ENCODE measurements at regions not wholly inside any gene's neighbourhood (a gene's known extent, or its start where the extent isn't known, plus 50 kb on each side); places are given as distances from the start of the nearest gene placed in this dataset.

GRCh38 chr3:176430244-176431037 is 766.8 kb downstream of the TBL1XR1 start:
- peak; percentile 22 for DNase-seq (ENCODE audit: low spot score)

- no peak for DNase-seq (ENCODE audit: low spot score)
Measured at GRCh38 chr3:176428552-176428951, 768.7 kb downstream of the TBL1XR1 start.

- DNase-seq (ENCODE audit: low spot score), result no peak
Measured at GRCh38 chr3:176426371-176426770, 770.9 kb downstream of the TBL1XR1 start.

GRCh38 chr3:176416870-176417269 is 780.4 kb downstream of the TBL1XR1 start:
- no peak for DNase-seq (ENCODE audit: low spot score)

GRCh38 chr3:176415661-176416295 is 781.5 kb downstream of the TBL1XR1 start:
- DNase-seq (ENCODE audit: low spot score), result no peak

GRCh38 chr3:176412771-176413170 is 784.5 kb downstream of the TBL1XR1 start:
- DNase-seq (ENCODE audit: low spot score), result no peak

GRCh38 chr3:176403531-176403930 is 793.8 kb downstream of the TBL1XR1 start:
- DNase-seq (ENCODE audit: low spot score), result no peak

GRCh38 chr3:176401211-176401610 is 796.1 kb downstream of the TBL1XR1 start:
- DNase-seq (ENCODE audit: low spot score), result no peak

- no peak for DNase-seq (ENCODE audit: low spot score)
Measured at GRCh38 chr3:176399193-176399592, 798.1 kb downstream of the TBL1XR1 start.

- no peak for DNase-seq (ENCODE audit: low spot score)
Measured at GRCh38 chr3:176395240-176395639, 802.0 kb downstream of the TBL1XR1 start.

GRCh38 chr3:176378789-176379188 is 818.5 kb downstream of the TBL1XR1 start:
- no peak for DNase-seq (ENCODE audit: low spot score)

- DNase-seq (ENCODE audit: low spot score), result no peak
Measured at GRCh38 chr3:176376531-176376930, 820.8 kb downstream of the TBL1XR1 start.

GRCh38 chr3:176375519-176375918 is 821.8 kb downstream of the TBL1XR1 start:
- DNase-seq (ENCODE audit: low spot score), result no peak

GRCh38 chr3:176362191-176362731 is 835.0 kb downstream of the TBL1XR1 start:
- DNase-seq (ENCODE audit: low spot score), result no peak

- no peak for DNase-seq (ENCODE audit: low spot score)
Measured at GRCh38 chr3:176359211-176359610, 838.1 kb downstream of the TBL1XR1 start.

GRCh38 chr3:176357891-176358290 is 839.4 kb downstream of the TBL1XR1 start:
- DNase-seq (ENCODE audit: low spot score), result no peak

GRCh38 chr3:176354843-176355242 is 842.4 kb downstream of the TBL1XR1 start:
- no peak for DNase-seq (ENCODE audit: low spot score)

- DNase-seq (ENCODE audit: low spot score), result no peak
Measured at GRCh38 chr3:176352716-176353334, 844.5 kb downstream of the TBL1XR1 start.

- no peak for DNase-seq (ENCODE audit: low spot score)
Measured at GRCh38 chr3:176351408-176351807, 845.9 kb downstream of the TBL1XR1 start.

GRCh38 chr3:176349706-176350105 is 847.6 kb downstream of the TBL1XR1 start:
- DNase-seq (ENCODE audit: low spot score), result no peak

- DNase-seq (ENCODE audit: low spot score), result no peak
Measured at GRCh38 chr3:176347424-176348146, 849.7 kb downstream of the TBL1XR1 start.

- no peak for DNase-seq (ENCODE audit: low spot score)
Measured at GRCh38 chr3:176341963-176342362, 855.3 kb downstream of the TBL1XR1 start.
